Neutrophil (primary cell): ENCODE measurements at regions not wholly inside any gene's neighbourhood (a gene's known extent, or its start where the extent isn't known, plus 50 kb on each side); places are given as distances from the start of the nearest gene placed in this dataset.

Experiments
- H3K27ac ChIP-seq: fragments of 200-600 bp; sonication (generic); 2 replicates; pipeline ENCODE4 v1.5.1; 2016; ENCODE audit warnings: mild to moderate bottlenecking, moderate library complexity
- H3K27me3 ChIP-seq: fragments of 200-600 bp; sonication (generic); 2 replicates; pipeline ENCODE4 v1.6.0; 2016; ENCODE audit warnings: mild to moderate bottlenecking
- H3K36me3 ChIP-seq: fragments of 200-600 bp; sonication (generic); 2 replicates; pipeline ENCODE4 v1.5.1; 2017
- H3K4me1 ChIP-seq, 2 experiments: fragments of 200-600 bp in 1 of 2; sonication (generic) in 1 of 2; 1 replicate in 1 of 2; 2 replicates in 1 of 2; pipeline versions ENCODE4 v1.5.1 to v1.6.1; 2013 to 2016; ENCODE audit warnings: low read depth in 1 of 2, low read length in 1 of 2, mild to moderate bottlenecking in 1 of 2, moderate library complexity in 1 of 2; ENCODE audit not compliant: control insufficient read depth in 1 of 2, insufficient read depth in 1 of 2
- H3K4me3 ChIP-seq, 2 experiments: fragments of 200-600 bp in 1 of 2; sonication (generic) in 1 of 2; 1 replicate in 1 of 2; 2 replicates in 1 of 2; pipeline ENCODE4 v1.5.1; 2013 to 2016; ENCODE audit warnings: low read depth in 1 of 2, low read length in 1 of 2, mild to moderate bottlenecking in 1 of 2, moderate library complexity in 1 of 2
- H3K9me3 ChIP-seq: fragments of 200-600 bp; sonication (generic); 2 replicates; pipeline ENCODE4 v1.5.1; 2016
- CTCF ChIP-seq: fragments of 200-600 bp; sonication (generic); IDR thresholded peaks from 2 replicates; pipeline ENCODE4 v1.5.1; 2016; ENCODE audit warnings: antibody characterized with exemption

GRCh38 chr7:156580036-156580435 is 60.5 kb upstream of the RNF32 start:
- Histone ChIP-seq H3K36me3 (no peaks in the 10 kb centered on the region), H3K4me3 (no peak overlapping the region), H3K27me3 (peaks cover 15% of the 10 kb centered on the region), H3K27ac (no peak overlapping the region), H3K4me1 (no peaks in the 10 kb centered on the region), H3K9me3 (no peaks in the 10 kb centered on the region)
- TF ChIP-seq CTCF = no peak

- Histone ChIP-seq H3K36me3 (no peaks in the 10 kb centered on the region), H3K27ac (no peak overlapping the region), H3K27me3 (peaks cover 13% of the 10 kb centered on the region), H3K4me3 (no peak overlapping the region), H3K9me3 (no peaks in the 10 kb centered on the region), H3K4me1 (no peaks in the 10 kb centered on the region)
- no peak for TF ChIP-seq CTCF
Measured at GRCh38 chr7:156579566-156579965, 61.0 kb upstream of the RNF32 start.

DNA sequence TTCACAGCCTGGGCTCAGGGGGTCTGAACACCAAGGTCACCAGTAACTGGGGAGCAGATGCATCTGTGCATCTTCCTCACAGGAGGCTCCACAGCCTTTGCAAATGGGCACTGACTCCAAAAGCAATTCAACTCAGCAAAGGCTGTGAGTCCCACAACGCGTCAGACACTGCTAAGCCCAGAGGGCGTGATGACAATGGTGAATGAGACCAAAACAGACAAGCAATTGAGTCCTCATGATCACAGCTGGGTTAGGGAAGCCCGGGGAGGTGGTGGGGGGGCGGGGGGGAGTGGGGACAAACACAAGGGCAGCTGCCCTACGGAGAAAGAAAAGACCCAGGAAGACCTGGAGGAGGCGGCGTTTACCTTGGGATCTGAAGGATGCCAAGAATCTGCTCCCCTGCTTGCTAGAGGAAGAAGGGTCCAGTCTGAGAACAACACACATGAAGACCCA is 61.6 kb upstream of the RNF32 start:
- no peak overlapping the region for H3K4me3 ChIP-seq
- no peak overlapping the region for H3K27ac ChIP-seq
- H3K36me3 ChIP-seq = no peaks in the 10 kb centered on the region
- TF ChIP-seq CTCF = no peak
- H3K4me1 ChIP-seq = no peaks in the 10 kb centered on the region
- H3K27me3 ChIP-seq = peaks cover 7% of the 10 kb centered on the region
- H3K9me3 ChIP-seq = no peaks in the 10 kb centered on the region

DNA sequence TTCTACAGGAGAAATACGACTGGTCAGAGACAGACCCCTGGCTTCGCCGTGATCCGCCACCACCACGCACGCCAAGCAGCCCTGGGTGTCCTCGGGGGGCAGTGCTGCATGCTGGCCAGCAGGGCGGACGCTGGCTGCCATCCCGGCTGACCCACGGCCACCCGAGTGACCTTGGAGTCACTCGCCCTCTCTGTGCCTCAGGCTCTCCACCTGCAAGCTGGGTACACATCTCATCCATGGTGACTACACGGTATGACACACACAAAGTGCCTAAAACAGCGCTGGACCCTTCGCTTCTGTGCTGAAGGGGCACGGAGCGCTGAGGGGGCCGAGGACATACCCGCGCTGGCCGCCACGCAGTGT is 62.0 kb upstream of the RNF32 start:
- Histone ChIP-seq H3K27ac (no peak overlapping the region), H3K9me3 (no peaks in the 10 kb centered on the region), H3K4me1 (no peaks in the 10 kb centered on the region), H3K4me3 (no peak overlapping the region), H3K36me3 (no peaks in the 10 kb centered on the region), H3K27me3 (peaks cover 3% of the 10 kb centered on the region)
- TF ChIP-seq CTCF = no peak

DNA sequence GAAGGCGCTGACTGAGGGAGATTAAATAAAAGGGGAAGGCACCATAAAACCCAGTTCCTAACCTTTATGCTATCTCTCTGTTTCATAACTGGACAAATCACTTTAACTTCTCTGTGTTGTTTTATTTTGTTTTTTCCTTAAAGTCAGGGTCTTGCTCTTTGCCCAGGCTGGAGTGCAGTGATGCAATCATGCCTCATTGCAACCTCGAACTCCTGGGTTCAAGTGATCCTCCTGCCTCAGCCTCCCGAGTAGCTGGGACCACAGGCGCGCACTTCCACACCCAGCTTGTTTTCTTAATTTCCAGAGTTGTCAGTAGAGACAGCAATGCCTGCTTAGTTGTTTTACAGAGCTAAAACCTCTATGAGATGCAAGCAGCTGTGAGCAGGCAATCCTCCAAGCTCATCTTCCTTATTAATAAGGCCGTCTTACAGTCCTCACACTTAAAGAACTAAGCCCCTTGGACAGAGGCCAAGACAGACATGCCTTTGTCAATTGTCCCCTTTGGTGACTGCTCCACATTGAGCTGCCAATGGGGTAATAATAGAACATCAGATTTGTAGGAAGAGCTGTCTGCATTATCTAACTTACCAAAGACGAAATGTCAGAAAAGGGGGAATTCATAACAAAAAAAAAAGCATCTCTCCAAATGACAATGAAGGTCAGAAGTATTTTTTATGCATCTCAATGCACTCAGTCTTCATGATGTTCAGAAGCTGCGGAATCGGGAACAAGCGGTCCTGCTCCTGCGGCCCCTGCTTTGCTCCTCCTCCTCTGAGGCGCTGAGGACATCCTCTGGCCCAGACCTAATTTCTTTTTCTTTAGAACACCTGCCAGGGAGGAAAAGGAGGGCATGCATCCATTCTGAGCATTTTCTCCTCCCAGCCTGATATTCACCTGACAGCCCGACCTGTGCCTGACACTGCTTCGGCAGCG is 62.7 kb upstream of the RNF32 start:
- Histone ChIP-seq H3K27me3 (no peaks in the 10 kb centered on the region), H3K4me3 (no peak overlapping the region), H3K9me3 (no peaks in the 10 kb centered on the region), H3K4me1 (no peaks in the 10 kb centered on the region), H3K27ac (no peak overlapping the region), H3K36me3 (no peaks in the 10 kb centered on the region)
- no peak for TF ChIP-seq CTCF
